ENCODE measurements at regions not wholly inside any gene's neighbourhood (a gene's known extent, or its start where the extent isn't known, plus 50 kb on each side); places are given as distances from the start of the nearest gene placed in this dataset.

DNA sequence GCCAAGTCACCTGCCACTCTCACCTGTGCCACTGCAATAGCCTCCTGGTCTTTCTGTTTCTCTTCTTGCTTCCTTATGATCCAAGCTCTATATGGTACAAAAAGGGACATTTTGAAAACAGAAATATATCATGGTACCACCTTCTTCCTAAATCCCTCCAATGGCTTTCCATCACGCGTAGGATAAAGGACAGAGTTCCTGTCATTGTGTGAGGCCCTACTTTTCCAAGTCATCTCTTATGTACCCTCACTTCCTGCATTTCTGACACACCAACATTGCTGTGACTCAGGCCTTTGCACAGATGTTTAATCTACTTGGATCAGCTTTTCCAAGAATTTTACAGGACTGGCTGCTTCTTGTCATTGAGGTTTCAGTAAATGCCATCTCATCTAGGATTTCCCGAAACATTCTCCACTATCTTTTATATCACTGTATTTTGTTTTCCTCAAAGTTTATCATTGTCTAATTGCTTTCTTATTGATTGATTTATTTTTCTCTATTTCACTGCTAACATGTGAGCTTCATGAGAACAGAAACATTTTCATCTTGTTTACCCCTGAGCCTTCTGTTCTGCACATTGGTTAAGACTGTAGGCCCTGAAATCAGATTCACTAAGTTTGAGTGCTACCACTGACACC, 426.1 kb upstream of the FANCL start:
- H3K4me1 ChIP-seq: no peaks in the 10 kb centered on the region
- TF ChIP-seq POLR2A (IDR thresholded peaks at IDR 0.05): no peak
- TF ChIP-seq POLR2AphosphoS5 (IDR thresholded peaks at IDR 0.05): no peak
- TF ChIP-seq EP300 (IDR thresholded peaks at IDR 0.05; ENCODE audit: low read depth): no peak
- TF ChIP-seq CTCF (IDR thresholded peaks at IDR 0.05): no peak
- H3K9me3 ChIP-seq: no peaks in the 10 kb centered on the region
- WGBS, 2 donors (ENCODE audit: low coverage in 1 of 2): 80 to 100% methylated on average over 1 to 3 of the region's 3 CpGs
- no peaks in the 10 kb centered on the region for H3K27me3 ChIP-seq
- no peak overlapping the region for H3K4me3 ChIP-seq
- no peaks in the 10 kb centered on the region for H3K36me3 ChIP-seq
- H3K27ac ChIP-seq: no peak overlapping the region
- DNase-seq: no peak
- in situ Hi-C loops (cut with MboI; ENCODE audit: low pct_ligation_motif_present in 1 of 4, low pct_unique_long_range_greater_than_20kb in 1 of 4, low sequenced_read_pairs in 3 of 4) (no loop called here), intact Hi-C loops (cut with DNase I; ENCODE audit: low total_unique reads) (no loop called here)

DNA sequence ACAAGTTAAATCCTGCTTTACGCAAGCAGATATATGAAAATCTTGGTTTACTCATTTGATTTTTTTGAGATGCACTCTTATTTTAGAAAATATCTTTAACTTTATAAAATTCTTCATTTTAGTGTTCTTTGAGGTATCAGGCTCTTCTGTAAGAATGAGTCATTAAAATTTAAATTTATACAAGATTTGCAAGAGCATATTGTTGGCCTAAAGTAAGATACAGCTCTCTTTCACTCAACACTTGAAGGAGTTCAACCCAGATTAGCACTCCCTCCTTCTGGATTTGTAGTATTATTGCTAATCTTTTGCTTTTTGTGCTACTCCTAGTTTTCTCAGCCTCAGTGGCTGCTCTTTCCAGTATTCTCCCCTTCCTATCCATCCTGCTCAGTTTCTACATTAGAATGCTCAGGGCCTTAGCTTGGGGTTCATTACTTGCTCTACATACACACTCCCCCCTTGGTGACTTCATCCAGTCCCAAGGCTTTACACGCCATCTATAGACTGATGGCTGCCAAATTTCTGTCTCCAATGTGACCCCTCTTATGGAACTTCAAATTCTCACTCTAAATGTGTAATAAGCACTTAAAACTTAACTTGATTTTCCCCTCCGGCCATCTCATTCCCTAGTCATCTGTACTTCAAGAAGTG, 425.3 kb upstream of the FANCL start:
- WGBS, 2 donors (ENCODE audit: low coverage in 1 of 2): 89 to 92% methylated on average over 3 of the region's 3 CpGs
- TF ChIP-seq POLR2A (IDR thresholded peaks at IDR 0.05) (no peak), CTCF (IDR thresholded peaks at IDR 0.05) (no peak), POLR2AphosphoS5 (IDR thresholded peaks at IDR 0.05) (no peak), EP300 (IDR thresholded peaks at IDR 0.05; ENCODE audit: low read depth) (no peak)
- in situ Hi-C loops (cut with MboI; ENCODE audit: low pct_ligation_motif_present in 1 of 4, low pct_unique_long_range_greater_than_20kb in 1 of 4, low sequenced_read_pairs in 3 of 4) (no loop called here), intact Hi-C loops (cut with DNase I; ENCODE audit: low total_unique reads) (no loop called here)
- Histone ChIP-seq H3K27me3 (no peaks in the 10 kb centered on the region), H3K9me3 (no peaks in the 10 kb centered on the region), H3K4me1 (no peaks in the 10 kb centered on the region), H3K27ac (no peak overlapping the region), H3K4me3 (no peak overlapping the region), H3K36me3 (no peaks in the 10 kb centered on the region)
- no peak for DNase-seq

DNA sequence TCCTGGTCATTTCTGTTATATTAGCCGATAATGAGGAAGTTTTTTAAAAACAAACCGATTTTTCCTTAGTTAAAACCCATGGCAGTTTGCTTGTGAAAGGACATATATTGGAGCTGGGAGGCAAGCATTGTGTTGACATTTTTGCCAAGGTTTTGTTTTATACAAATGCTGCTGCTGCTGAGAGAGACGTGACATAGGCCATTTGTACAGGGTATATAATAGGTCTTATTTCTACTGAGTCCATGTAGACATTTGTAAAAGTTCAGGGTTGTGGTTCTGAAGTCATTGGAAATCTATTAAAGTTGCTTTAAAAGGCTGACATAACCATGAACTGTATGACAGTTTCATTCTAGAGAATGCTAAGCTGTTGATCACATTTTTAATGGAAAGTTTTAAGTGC, 424.0 kb upstream of the FANCL start:
- Histone ChIP-seq H3K36me3 (no peaks in the 10 kb centered on the region), H3K4me3 (no peak overlapping the region), H3K27ac (no peak overlapping the region), H3K27me3 (no peaks in the 10 kb centered on the region), H3K4me1 (no peaks in the 10 kb centered on the region), H3K9me3 (no peaks in the 10 kb centered on the region)
- TF ChIP-seq EP300 (IDR thresholded peaks at IDR 0.05; ENCODE audit: low read depth) (no peak), POLR2AphosphoS5 (IDR thresholded peaks at IDR 0.05) (no peak), CTCF (IDR thresholded peaks at IDR 0.05) (no peak), POLR2A (IDR thresholded peaks at IDR 0.05) (no peak)
- WGBS, 2 donors (ENCODE audit: low coverage in 1 of 2): 79 to 88% methylated on average over 3 of the region's 3 CpGs
- in situ Hi-C loops (cut with MboI; ENCODE audit: low pct_ligation_motif_present in 1 of 4, low pct_unique_long_range_greater_than_20kb in 1 of 4, low sequenced_read_pairs in 3 of 4) (no loop called here), intact Hi-C loops (cut with DNase I; ENCODE audit: low total_unique reads) (no loop called here)
- DNase-seq: no peak

GRCh38 chr2:58664523-58665151, 423.5 kb upstream of the FANCL start:
- no peaks in the 10 kb centered on the region for H3K9me3 ChIP-seq
- WGBS, 2 donors (ENCODE audit: low coverage in 1 of 2): 72 to 87% methylated on average over 5 of the region's 5 CpGs
- TF ChIP-seq EP300 (IDR thresholded peaks at IDR 0.05; ENCODE audit: low read depth) (no peak), POLR2AphosphoS5 (IDR thresholded peaks at IDR 0.05) (no peak), CTCF (IDR thresholded peaks at IDR 0.05) (no peak), POLR2A (IDR thresholded peaks at IDR 0.05) (no peak)
- H3K27ac ChIP-seq: no peak overlapping the region
- H3K4me1 ChIP-seq: no peaks in the 10 kb centered on the region
- H3K4me3 ChIP-seq: no peak overlapping the region
- DNase-seq: no peak
- in situ Hi-C loops (cut with MboI; ENCODE audit: low pct_ligation_motif_present in 1 of 4, low pct_unique_long_range_greater_than_20kb in 1 of 4, low sequenced_read_pairs in 3 of 4) (no loop called here), intact Hi-C loops (cut with DNase I; ENCODE audit: low total_unique reads) (no loop called here)
- no peaks in the 10 kb centered on the region for H3K27me3 ChIP-seq
- H3K36me3 ChIP-seq: no peaks in the 10 kb centered on the region

Measured in transverse colon (tissue), 4 donors.